ENCODE measurements at regions not wholly inside any gene's neighbourhood (a gene's known extent, or its start where the extent isn't known, plus 50 kb on each side); places are given as distances from the start of the nearest gene placed in this dataset.

- Histone ChIP-seq H3K36me3 (ENCODE audit: insufficient read depth, low read length) (no peaks in the 10 kb centered on the region), H3K9ac (ENCODE audit: insufficient read length) (no peak overlapping the region), H3K4me3 (no peak overlapping the region), H3K9me3 (ENCODE audit: low read depth, low read length) (no peaks in the 10 kb centered on the region), H3K27ac (no peak overlapping the region)
- TF ChIP-seq FOXP2 (optimal IDR thresholded peaks at IDR 0.05; ENCODE audit: control extremely low read depth, extremely low read length, insufficient read depth) (no peak), EZH2 (IDR thresholded peaks at IDR 0.05) (no peak), POLR2AphosphoS5 (IDR thresholded peaks at IDR 0.05; ENCODE audit: borderline replicate concordance, low read depth, low read length) (no peak)
- no peak for DNase-seq (ENCODE audit: low read depth, low spot score)
These were observed 124.3 kb downstream of the RCN1 start for GRCh38 chr11:32215157-32215556.

- Histone ChIP-seq H3K36me3 (ENCODE audit: insufficient read depth, low read length) (no peaks in the 10 kb centered on the region), H3K9ac (ENCODE audit: insufficient read length) (no peak overlapping the region), H3K9me3 (ENCODE audit: low read depth, low read length) (no peaks in the 10 kb centered on the region), H3K4me3 (no peak overlapping the region), H3K27ac (no peak overlapping the region)
- no peak for DNase-seq (ENCODE audit: low read depth, low spot score)
- TF ChIP-seq EZH2 (IDR thresholded peaks at IDR 0.05) (no peak), POLR2AphosphoS5 (IDR thresholded peaks at IDR 0.05; ENCODE audit: borderline replicate concordance, low read depth, low read length) (no peak), FOXP2 (optimal IDR thresholded peaks at IDR 0.05; ENCODE audit: control extremely low read depth, extremely low read length, insufficient read depth) (no peak)
These were observed 125.9 kb downstream of the RCN1 start for GRCh38 chr11:32216749-32217148.

GRCh38 chr11:32219320-32219719 is 128.4 kb downstream of the RCN1 start:
- Histone ChIP-seq H3K27ac (no peak overlapping the region), H3K4me3 (no peak overlapping the region), H3K9ac (ENCODE audit: insufficient read length) (no peak overlapping the region), H3K36me3 (ENCODE audit: insufficient read depth, low read length) (no peaks in the 10 kb centered on the region), H3K9me3 (ENCODE audit: low read depth, low read length) (no peaks in the 10 kb centered on the region)
- TF ChIP-seq POLR2AphosphoS5 (IDR thresholded peaks at IDR 0.05; ENCODE audit: borderline replicate concordance, low read depth, low read length) (no peak), FOXP2 (optimal IDR thresholded peaks at IDR 0.05; ENCODE audit: control extremely low read depth, extremely low read length, insufficient read depth) (no peak), EZH2 (IDR thresholded peaks at IDR 0.05) (no peak)
- DNase-seq (ENCODE audit: low read depth, low spot score), result no peak

GRCh38 chr11:32221476-32222032 is 130.7 kb downstream of the RCN1 start:
- DNase-seq (ENCODE audit: low read depth, low spot score), result no peak
- H3K4me3 ChIP-seq, result no peak overlapping the region
- no peaks in the 10 kb centered on the region for H3K9me3 ChIP-seq (ENCODE audit: low read depth, low read length)
- TF ChIP-seq FOXP2 (optimal IDR thresholded peaks at IDR 0.05; ENCODE audit: control extremely low read depth, extremely low read length, insufficient read depth), result no peak
- TF ChIP-seq POLR2AphosphoS5 (IDR thresholded peaks at IDR 0.05; ENCODE audit: borderline replicate concordance, low read depth, low read length), result no peak
- no peak for TF ChIP-seq EZH2 (IDR thresholded peaks at IDR 0.05)
- no peaks in the 10 kb centered on the region for H3K36me3 ChIP-seq (ENCODE audit: insufficient read depth, low read length)
- no peak overlapping the region for H3K27ac ChIP-seq
- H3K9ac ChIP-seq (ENCODE audit: insufficient read length), result no peak overlapping the region

- H3K27ac ChIP-seq, result no peak overlapping the region
- no peak overlapping the region for H3K9ac ChIP-seq (ENCODE audit: insufficient read length)
- no peak for TF ChIP-seq EZH2 (IDR thresholded peaks at IDR 0.05)
- no peak for TF ChIP-seq FOXP2 (optimal IDR thresholded peaks at IDR 0.05; ENCODE audit: control extremely low read depth, extremely low read length, insufficient read depth)
- no peak for TF ChIP-seq POLR2AphosphoS5 (IDR thresholded peaks at IDR 0.05; ENCODE audit: borderline replicate concordance, low read depth, low read length)
- DNase-seq (ENCODE audit: low read depth, low spot score), result no peak
- H3K36me3 ChIP-seq (ENCODE audit: insufficient read depth, low read length), result no peaks in the 10 kb centered on the region
- H3K4me3 ChIP-seq, result no peak overlapping the region
- no peaks in the 10 kb centered on the region for H3K9me3 ChIP-seq (ENCODE audit: low read depth, low read length)
These were observed 133.7 kb downstream of the RCN1 start for GRCh38 chr11:32224580-32224979.

GRCh38 chr11:32225571-32226285 is 134.9 kb downstream of the RCN1 start:
- Histone ChIP-seq H3K27ac (no peak overlapping the region), H3K4me3 (no peak overlapping the region), H3K9ac (ENCODE audit: insufficient read length) (no peak overlapping the region), H3K9me3 (ENCODE audit: low read depth, low read length) (no peaks in the 10 kb centered on the region), H3K36me3 (ENCODE audit: insufficient read depth, low read length) (no peaks in the 10 kb centered on the region)
- DNase-seq (ENCODE audit: low read depth, low spot score), result no peak
- TF ChIP-seq POLR2AphosphoS5 (IDR thresholded peaks at IDR 0.05; ENCODE audit: borderline replicate concordance, low read depth, low read length) (no peak), FOXP2 (optimal IDR thresholded peaks at IDR 0.05; ENCODE audit: control extremely low read depth, extremely low read length, insufficient read depth) (no peak), EZH2 (IDR thresholded peaks at IDR 0.05) (no peak)

- no peak for TF ChIP-seq POLR2AphosphoS5 (IDR thresholded peaks at IDR 0.05; ENCODE audit: borderline replicate concordance, low read depth, low read length)
- H3K36me3 ChIP-seq (ENCODE audit: insufficient read depth, low read length), result no peaks in the 10 kb centered on the region
- no peak overlapping the region for H3K9ac ChIP-seq (ENCODE audit: insufficient read length)
- no peak overlapping the region for H3K4me3 ChIP-seq
- H3K9me3 ChIP-seq (ENCODE audit: low read depth, low read length), result no peaks in the 10 kb centered on the region
- no peak for DNase-seq (ENCODE audit: low read depth, low spot score)
- no peak overlapping the region for H3K27ac ChIP-seq
These were observed 135.6 kb downstream of the RCN1 start for GRCh38 chr11:32226480-32226879.

- Histone ChIP-seq H3K9ac (ENCODE audit: insufficient read length) (no peak overlapping the region), H3K36me3 (ENCODE audit: insufficient read depth, low read length) (no peaks in the 10 kb centered on the region), H3K4me3 (no peak overlapping the region), H3K27ac (no peak overlapping the region), H3K9me3 (ENCODE audit: low read depth, low read length) (no peaks in the 10 kb centered on the region)
- TF ChIP-seq FOXP2 (optimal IDR thresholded peaks at IDR 0.05; ENCODE audit: control extremely low read depth, extremely low read length, insufficient read depth) (no peak), POLR2AphosphoS5 (IDR thresholded peaks at IDR 0.05; ENCODE audit: borderline replicate concordance, low read depth, low read length) (no peak), EZH2 (IDR thresholded peaks at IDR 0.05) (no peak)
- DNase-seq (ENCODE audit: low read depth, low spot score), result no peak
These were observed 138.8 kb downstream of the RCN1 start for GRCh38 chr11:32229576-32230240.
